ENCODE measurements at regions not wholly inside any gene's neighbourhood (a gene's known extent, or its start where the extent isn't known, plus 50 kb on each side); places are given as distances from the start of the nearest gene placed in this dataset.

DNA sequence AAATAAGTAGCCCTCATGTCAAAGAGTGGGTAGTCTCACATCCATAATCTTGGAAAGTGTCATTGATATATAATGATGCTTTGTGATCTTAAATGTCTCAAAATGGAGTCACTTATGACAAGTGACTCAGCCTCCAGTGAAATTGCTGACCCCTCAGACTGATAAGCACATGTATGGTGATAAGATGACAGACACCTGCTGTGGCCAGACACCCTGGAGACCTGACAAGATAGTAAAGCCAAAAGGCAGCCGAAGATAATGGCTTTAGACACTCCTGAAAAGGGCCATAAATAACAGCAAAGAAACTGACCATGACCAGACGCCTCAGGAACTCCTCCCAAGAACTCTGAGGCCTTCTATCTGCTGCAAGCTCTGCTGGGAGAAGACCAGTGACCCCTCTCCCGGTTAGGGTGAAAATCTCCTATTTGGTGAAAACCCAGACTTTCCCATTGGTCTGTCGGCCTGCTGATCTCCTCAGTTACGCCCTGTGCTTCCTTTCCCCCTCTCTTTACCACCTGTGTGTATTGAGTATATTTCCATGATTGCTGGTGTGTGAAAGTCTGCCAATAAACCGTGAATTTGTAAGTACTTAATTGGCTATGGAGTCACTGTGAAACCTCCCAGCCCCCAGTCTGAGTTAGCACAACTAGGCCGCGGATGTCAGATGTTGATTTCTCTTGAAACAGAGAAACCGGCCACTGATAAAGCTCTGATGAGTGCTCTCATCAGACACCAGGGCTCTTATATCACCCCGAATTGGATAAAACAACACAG is 226.7 kb upstream of the MYOCD start:
- no peak for DNase-seq (ENCODE audit: low read depth)

GRCh38 chr17:12445331-12445730 is 220.4 kb upstream of the MYOCD start:
- DNase-seq (ENCODE audit: low read depth) = no peak

DNA sequence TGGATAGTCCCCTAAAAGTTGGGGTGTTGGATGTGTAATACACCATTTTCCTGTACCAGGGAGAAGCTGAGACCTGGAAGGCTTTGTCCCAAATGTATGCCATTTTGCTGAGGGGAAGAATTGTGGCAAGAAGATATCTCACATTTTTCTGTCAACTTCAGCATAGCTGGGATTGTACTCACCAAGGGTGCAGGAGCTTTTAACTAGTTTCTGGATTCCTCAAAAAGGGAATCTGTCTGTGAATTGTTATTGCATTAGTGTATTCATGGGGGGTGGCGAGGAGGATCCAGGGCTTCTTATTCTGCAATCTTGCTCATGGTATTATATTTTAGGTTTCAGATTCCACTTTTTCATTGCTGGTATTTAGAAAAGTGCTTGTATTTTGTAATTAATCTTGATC is 208.2 kb upstream of the MYOCD start:
- no peak for DNase-seq (ENCODE audit: low read depth)

GRCh38 chr17:12459736-12460135 is 206.0 kb upstream of the MYOCD start:
- DNase-seq (ENCODE audit: low read depth) = no peak

GRCh38 chr17:12463102-12463501 is 202.6 kb upstream of the MYOCD start:
- no peak for DNase-seq (ENCODE audit: low read depth)

GRCh38 chr17:12472252-12473173 is 193.2 kb upstream of the MYOCD start:
- no peak for DNase-seq (ENCODE audit: low read depth)

DNA sequence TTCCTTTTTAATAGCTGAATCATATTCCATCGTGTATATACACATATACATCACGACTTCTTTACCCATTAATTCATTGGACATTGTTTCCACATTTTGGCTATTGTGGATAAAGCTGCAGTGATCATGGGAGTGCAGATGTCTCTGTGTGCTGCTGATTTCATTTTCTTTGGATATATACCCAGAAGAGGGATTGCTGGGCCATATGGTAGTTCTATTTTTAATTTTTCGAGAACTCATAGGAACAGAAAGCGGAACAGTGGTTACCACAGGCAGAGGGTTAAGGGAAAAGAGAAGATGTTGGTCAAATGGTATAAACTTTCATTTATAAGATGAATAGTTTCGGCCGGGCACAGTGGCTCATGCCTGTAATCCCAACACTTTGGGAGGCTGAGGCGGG is 187.4 kb upstream of the MYOCD start:
- no peak for DNase-seq (ENCODE audit: low read depth)

DNA sequence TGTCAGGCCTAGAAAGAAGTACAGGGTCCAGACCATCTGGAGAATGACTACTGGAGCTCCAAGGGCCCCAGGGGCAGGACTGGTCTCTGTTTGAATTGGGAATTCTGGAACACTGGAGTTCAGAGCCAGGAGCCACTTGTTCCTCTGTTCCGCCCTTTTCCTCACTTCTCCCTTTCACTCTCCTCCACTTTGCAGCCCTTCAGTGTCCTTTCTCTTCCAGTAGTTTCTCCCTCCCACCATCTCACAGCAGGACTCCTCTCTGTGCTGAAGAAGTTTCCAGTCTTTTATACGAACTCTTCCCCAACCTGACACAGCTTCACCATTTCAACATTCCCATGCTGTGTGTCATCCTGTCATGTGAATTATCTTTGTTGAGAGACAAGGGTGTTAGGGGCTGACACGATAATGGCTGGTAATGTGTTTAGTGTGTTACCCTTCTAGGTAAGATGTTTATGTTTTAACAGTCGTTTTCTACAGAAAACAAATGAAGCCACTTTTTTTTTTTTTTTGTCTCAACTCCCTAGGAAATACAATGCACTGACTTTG is 180.3 kb upstream of the MYOCD start:
- no peak for DNase-seq (ENCODE audit: low read depth)

- DNase-seq (ENCODE audit: low read depth) = no peak
Observed at GRCh38 chr17:12489325-12489724, 176.4 kb upstream of the MYOCD start.

DNA sequence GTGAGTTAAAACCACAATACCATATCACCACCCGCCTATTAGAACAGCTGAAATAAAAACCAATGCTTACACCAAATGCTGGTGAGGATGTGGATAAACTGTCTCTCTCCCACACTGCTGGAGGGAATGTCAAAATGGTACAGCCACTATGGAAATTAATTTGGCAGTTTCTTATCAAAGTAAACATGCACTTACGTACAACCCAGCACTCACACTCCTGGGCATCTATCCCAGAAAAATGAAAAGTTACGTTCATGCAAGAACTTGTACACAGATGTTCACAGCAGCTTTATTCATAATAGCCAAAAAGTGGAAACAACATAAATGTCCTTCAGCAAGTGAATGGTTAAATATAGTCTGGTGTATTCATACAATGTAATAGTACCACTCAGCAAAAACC is 173.2 kb upstream of the MYOCD start:
- no peak for DNase-seq (ENCODE audit: low read depth)

DNA sequence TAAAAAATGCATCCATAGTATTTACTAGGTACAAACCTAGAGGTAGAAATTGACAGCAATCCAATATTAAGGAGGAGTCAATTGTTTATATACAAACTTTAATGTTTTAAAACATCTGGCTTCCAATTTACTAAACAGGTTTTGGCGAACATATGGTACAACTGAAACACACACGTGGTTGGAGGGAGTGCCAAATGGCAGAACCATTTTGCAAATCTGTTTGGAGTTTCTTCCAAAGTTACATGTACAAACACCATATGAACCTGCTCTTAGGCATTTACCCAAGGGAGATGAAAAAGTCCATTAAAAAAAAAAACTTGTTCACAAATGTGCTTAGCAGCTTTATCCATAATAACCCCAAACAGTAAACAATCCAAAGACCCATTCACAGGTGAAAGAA is 159.8 kb upstream of the MYOCD start:
- DNase-seq (ENCODE audit: low read depth) = no peak

GRCh38 chr17:12507026-12507595 is 158.6 kb upstream of the MYOCD start:
- no peak for DNase-seq (ENCODE audit: low read depth)

GRCh38 chr17:12509801-12510200 is 155.9 kb upstream of the MYOCD start:
- DNase-seq (ENCODE audit: low read depth) = no peak

DNA sequence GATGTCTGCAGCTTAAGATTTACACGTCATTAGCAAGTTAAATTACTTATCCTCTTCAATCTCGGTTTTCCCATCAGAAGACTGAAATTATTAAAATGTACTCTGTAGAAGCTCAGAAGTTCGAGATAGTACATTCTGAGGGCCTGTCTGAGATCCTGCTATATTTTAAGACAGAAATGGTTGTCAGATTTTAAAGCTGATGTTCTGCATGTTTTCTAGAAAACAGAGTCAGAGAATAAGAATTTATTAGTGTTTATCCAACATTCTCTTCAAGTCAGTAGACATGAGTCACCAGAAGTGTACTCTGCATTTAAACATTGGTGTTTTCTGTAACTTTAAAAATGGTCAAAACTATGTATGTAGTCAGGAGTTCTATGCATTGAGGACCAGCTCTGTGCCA is 155.2 kb upstream of the MYOCD start:
- DNase-seq (ENCODE audit: low read depth) = no peak

DNA sequence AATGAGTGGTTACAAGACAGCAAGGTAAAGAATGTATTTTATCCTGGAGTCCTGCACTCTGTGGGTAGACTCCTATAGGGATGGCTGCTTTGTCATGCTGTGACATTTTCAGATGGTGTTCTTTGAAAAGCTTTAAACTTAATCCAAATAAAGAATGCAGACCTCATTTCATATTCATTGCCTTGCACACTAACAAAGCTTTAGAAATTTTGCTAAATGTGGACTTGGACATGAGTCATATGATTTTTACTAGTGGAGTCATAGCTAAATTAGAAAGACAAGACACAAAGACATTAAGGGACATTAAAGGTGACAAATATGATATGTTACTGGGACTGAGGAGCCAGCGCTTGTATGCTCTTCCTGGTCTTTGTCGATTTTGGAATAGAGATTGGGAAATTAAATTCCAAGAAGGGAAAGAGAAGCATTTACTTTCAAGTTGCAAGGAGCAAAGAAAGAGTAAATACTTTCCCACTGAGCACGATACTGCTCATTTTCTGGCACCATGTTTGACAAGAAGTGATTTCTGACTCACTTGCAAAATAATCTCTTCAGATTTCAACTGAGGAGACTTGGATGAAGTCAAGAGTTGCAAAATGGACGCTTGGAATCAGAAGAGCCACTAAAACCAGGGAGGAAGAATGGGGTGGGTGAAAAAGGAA is 152.9 kb upstream of the MYOCD start:
- DNase-seq (ENCODE audit: low read depth) = no peak

DNA sequence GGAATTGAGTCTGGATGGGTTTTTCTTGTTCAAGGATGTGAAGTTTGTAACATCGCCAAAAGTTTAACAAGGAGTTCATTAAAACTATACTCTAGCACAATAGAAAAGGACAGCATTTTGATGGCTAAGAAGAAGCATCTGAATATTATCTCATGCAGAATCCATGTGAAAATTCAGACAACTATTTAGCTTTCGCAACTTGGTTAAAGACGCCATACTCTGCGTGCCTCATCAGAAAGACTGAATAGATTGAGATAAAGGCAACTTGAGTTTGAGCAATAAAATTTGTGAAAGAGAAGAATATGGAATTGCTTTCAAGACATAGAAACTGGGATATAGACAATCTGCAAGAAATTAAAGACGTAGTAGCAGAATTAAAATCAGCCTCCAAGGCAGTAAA is 151.1 kb upstream of the MYOCD start:
- no peak for DNase-seq (ENCODE audit: low read depth)

DNA sequence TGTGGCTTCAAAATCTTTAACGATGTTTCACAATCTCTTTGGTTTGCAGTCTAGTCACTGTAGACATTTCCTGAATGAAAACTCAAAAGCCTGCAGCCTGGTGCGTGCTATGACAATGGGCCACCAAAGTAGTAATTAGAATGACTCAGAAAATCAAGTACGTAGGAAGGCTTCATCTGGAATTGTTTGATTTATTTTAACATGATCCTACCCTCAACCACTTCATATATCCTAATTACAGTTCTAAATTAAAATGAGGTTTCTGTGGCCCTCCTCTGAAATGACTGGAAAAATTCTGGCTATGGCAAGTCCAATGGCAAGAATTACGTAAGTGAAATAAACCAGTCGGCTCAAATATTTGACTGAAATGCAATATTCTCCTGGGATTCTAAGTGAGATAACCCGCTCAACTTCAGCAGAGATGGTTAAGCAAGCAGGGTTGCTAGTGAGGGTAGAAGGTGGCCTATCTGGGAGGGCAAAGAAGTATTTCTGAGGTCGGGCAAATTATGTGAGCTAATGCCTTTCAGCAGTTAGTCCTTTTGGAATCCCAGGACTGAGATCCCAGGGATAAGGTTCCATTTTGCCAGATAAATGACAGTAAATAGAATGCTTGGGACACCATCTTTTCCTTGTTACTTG is 145.6 kb upstream of the MYOCD start:
- no peak for DNase-seq (ENCODE audit: low read depth)

- no peak for DNase-seq (ENCODE audit: low read depth)
Observed at GRCh38 chr17:12521416-12521815, 144.3 kb upstream of the MYOCD start.

GRCh38 chr17:12522336-12522735 is 143.4 kb upstream of the MYOCD start:
- no peak for DNase-seq (ENCODE audit: low read depth)

DNA sequence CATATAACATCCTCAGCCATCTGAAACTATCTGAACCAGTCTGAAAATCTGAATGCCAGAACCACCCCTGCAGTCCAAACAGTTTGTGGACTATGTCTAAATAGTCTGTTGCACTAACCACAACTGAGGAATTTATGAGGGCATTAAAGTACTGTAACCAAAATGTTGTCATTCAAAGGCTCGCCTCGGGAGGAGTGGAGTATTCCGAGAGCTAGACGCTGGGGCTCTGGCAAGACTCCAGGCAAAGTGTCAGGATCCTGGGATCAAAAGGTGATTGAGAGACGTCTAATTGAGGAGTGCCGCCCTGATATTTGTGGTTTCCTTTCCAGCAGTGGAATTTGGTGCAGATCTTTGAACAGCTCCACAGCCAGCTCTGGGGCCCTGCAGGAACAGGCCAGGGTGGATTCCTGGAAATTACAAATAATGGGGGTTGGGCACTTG is 142.9 kb upstream of the MYOCD start:
- DNase-seq (ENCODE audit: low read depth) = no peak

DNA sequence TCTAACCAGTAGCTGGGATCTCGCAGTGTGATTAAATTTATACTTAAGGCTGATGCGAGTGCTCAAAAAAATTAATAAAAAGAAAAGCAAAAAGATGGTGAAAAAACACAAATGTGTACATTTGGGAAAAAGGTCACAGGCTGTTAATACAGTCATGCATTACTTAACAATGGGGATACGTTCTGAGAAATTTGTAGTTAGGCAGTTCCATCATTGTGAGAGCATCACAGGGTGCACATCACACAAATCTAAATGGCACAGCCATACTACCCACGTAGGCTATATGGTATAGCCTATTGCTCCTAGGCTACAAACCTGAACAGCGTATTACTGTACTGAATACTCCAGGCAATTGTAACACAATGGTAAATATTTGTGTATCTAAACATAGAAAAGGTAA is 142.4 kb upstream of the MYOCD start:
- no peak for DNase-seq (ENCODE audit: low read depth)

DNA sequence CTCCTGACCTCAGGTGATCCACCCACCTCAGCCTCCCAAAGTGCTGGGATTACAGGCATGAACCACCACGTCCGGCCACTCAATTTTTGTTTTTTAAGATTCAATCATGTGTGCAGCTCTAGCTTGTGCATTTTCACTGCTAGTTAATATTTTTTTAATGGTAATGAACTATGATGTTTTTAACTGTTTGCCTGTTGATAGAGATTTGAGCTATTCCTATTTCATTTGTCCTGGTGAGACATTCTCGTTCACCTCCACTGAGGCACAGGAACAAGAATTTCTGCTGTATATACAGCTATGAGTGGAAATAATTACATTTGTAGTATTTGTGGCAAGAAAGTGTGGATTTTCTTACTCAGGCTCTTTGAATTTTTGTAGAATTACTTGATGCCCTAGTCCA is 137.7 kb upstream of the MYOCD start:
- DNase-seq (ENCODE audit: low read depth) = no peak

Measured in activated T-cell treated with anti-CD3 and anti-CD28 coated beads for 48 hours (primary cell).